CD14-positive monocyte (primary cell): ENCODE measurements at regions not wholly inside any gene's neighbourhood (a gene's known extent, or its start where the extent isn't known, plus 50 kb on each side); places are given as distances from the start of the nearest gene placed in this dataset.

Experiments
- DNase-seq, 3 donors: peaks; one replicate each; pipeline ENCODE4 v3.0.0-alpha.2; 2011 to 2022
- H2AFZ ChIP-seq: 2 replicates; pipeline ENCODE4 v1.6.0; 2012; ENCODE audit warnings: mild to moderate bottlenecking, low read depth, low read length, inconsistent platforms; ENCODE audit not compliant: insufficient read depth, poor library complexity, severe bottlenecking
- H3K27ac ChIP-seq, 2 donors: 1 replicate in 1 of 2; 2 replicates in 1 of 2; pipeline ENCODE4 v1.5.1; 2012 to 2013; ENCODE audit warnings: low read length in 2 of 2, control low read depth in 1 of 2, inconsistent platforms in 1 of 2, low read depth in 1 of 2, mild to moderate bottlenecking in 1 of 2
- H3K27me3 ChIP-seq, 2 donors: one replicate each; pipeline versions ENCODE4 v1.6.0 to v1.6.1; 2011 to 2013; ENCODE audit warnings: low read length in 2 of 2; ENCODE audit not compliant: control insufficient read depth in 2 of 2, insufficient read depth in 2 of 2
- H3K36me3 ChIP-seq, 2 donors: replicated peaks in 1 of 2; 1 replicate in 1 of 2; 2 replicates in 1 of 2; pipeline versions ENCODE4 v1.5.1 to v1.6.1; 2012 to 2013; ENCODE audit warnings: low read length in 2 of 2, control low read depth in 1 of 2, inconsistent platforms in 1 of 2, mild to moderate bottlenecking in 1 of 2; ENCODE audit not compliant: insufficient read depth in 2 of 2, control insufficient read depth in 1 of 2
- H3K4me1 ChIP-seq, 2 donors: 1 replicate in 1 of 2; 2 replicates in 1 of 2; pipeline versions ENCODE4 v1.5.1 to v1.6.1; 2012 to 2013; ENCODE audit warnings: low read length in 2 of 2, control low read depth in 1 of 2, inconsistent platforms in 1 of 2, mild to moderate bottlenecking in 1 of 2, moderate library complexity in 1 of 2; ENCODE audit not compliant: insufficient read depth in 2 of 2, control insufficient read depth in 1 of 2
- H3K4me2 ChIP-seq: replicated peaks from 2 replicates; pipeline ENCODE3; 2012; ENCODE audit warnings: low read length, moderate library complexity, mild to moderate bottlenecking; ENCODE audit not compliant: poor library complexity, severe bottlenecking; ENCODE audit errors: extremely low read depth
- H3K4me3 ChIP-seq, 3 experiments: fragments of 200-600 bp in 1 of 3; sonication (generic) in 1 of 3; replicated peaks in 1 of 3; 1 replicate in 2 of 3; 2 replicates in 1 of 3; pipeline ENCODE4 v1.5.1; 2011 to 2013; ENCODE audit warnings: low read length in 3 of 3, mild to moderate bottlenecking in 3 of 3, control low read depth in 2 of 3, low read depth in 2 of 3, inconsistent platforms in 1 of 3, moderate library complexity in 1 of 3
- H3K79me2 ChIP-seq: 2 replicates; pipeline ENCODE4 v1.6.0; 2012; ENCODE audit warnings: mild to moderate bottlenecking, control low read depth, inconsistent platforms, low read length, moderate library complexity; ENCODE audit not compliant: insufficient read depth
- H3K9ac ChIP-seq: 2 replicates; pipeline ENCODE4 v1.6.0; 2017; ENCODE audit warnings: low read length, mild to moderate bottlenecking; ENCODE audit not compliant: insufficient read depth, poor library complexity, severe bottlenecking
- H3K9me3 ChIP-seq, 2 donors: replicated peaks in 1 of 2; 1 replicate in 1 of 2; 2 replicates in 1 of 2; pipeline versions ENCODE4 v1.5.1 to v1.6.1; 2012 to 2013; ENCODE audit warnings: low read length in 2 of 2, control low read depth in 1 of 2; ENCODE audit not compliant: control insufficient read depth in 1 of 2, insufficient read depth in 1 of 2
- H4K20me1 ChIP-seq: 2 replicates; pipeline ENCODE4 v1.6.0; 2012; ENCODE audit warnings: mild to moderate bottlenecking, low read length, control low read depth, moderate library complexity; ENCODE audit not compliant: insufficient read depth
- H3K27ac Mint-ChIP-seq, 7 donors: one replicate each; pipeline ENCODE4 v1.8.0; 2020; ENCODE audit warnings: mild to moderate bottlenecking in 7 of 7, mixed read lengths in 7 of 7, moderate library complexity in 6 of 7, inconsistent platforms in 2 of 7
- H3K27me3 Mint-ChIP-seq, 3 donors: one replicate each; pipeline ENCODE4 v1.8.0; 2021 to 2022; ENCODE audit warnings: low read depth in 3 of 3, mild to moderate bottlenecking in 3 of 3, mixed read lengths in 3 of 3, moderate library complexity in 3 of 3, inconsistent platforms in 1 of 3
- H3K36me3 Mint-ChIP-seq, 2 donors: one replicate each; pipeline ENCODE4 v1.8.0; 2020; ENCODE audit warnings: mixed read lengths in 2 of 2, inconsistent platforms in 1 of 2, mild to moderate bottlenecking in 1 of 2
- H3K4me1 Mint-ChIP-seq: one replicate; pipeline ENCODE4 v1.8.0; 2020; ENCODE audit warnings: mild to moderate bottlenecking, mixed read lengths
- H3K4me3 Mint-ChIP-seq, 2 donors: one replicate each; pipeline ENCODE4 v1.8.0; 2020; ENCODE audit warnings: mild to moderate bottlenecking in 2 of 2, mixed read lengths in 2 of 2, moderate library complexity in 1 of 2
- H3K9me3 Mint-ChIP-seq, 7 donors: one replicate each; pipeline ENCODE4 v1.8.0; 2020 to 2022; ENCODE audit warnings: mixed read lengths in 7 of 7, mild to moderate bottlenecking in 6 of 7, moderate library complexity in 6 of 7, inconsistent platforms in 2 of 7
- WGBS: methylation state at CpG from one replicate; pipeline ENCODE4 v1.1.5; 2013; ENCODE audit warnings: missing lambda C conversion rate; ENCODE audit not compliant: insufficient coverage; 5-methylcytosine and 5-hydroxymethylcytosine counted together
- intact Hi-C, 2 donors: fragments of 100-400 bp; cut with micrococcal nuclease; formaldehyde crosslinking; loops; one replicate each; pipeline versions ENCODE4 v1.15.0 to v1.15.1; 2023
- TF ChIP-seq, protein P1 (sequence below): fragments of 200-600 bp; IDR thresholded peaks from one replicate; pipeline ENCODE4 v1.8.0; 2022; ENCODE audit warnings: antibody characterized with exemption, mild to moderate bottlenecking

DNA sequence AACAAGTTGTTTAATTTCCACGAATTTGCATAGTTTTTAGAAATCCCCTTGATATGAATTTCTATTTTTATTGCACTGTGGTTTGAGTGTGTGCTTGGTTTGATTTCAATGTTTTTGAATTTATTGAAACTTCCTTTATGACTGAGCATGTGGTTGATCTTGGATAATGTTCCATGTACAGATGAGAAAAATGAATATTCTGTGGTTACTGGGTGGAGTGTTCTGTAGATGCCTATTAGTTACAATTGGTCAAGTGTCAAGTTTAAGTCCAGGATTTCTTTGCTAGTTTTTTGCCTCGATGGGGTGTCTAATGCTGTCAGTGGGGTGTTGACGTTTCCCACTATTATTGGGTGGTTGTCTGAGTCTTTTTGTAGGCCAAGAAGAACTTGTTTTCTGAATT, 319.5 kb upstream of the ACTBL2 start:
- no peaks in the 10 kb centered on the region for H3K79me2 ChIP-seq
- H2AFZ ChIP-seq = no peak overlapping the region
- no peaks in the 10 kb centered on the region for H3K4me1 ChIP-seq
- H3K27me3 ChIP-seq = no peaks in the 10 kb centered on the region
- H4K20me1 ChIP-seq = no peaks in the 10 kb centered on the region
- Mint-ChIP-seq H3K27me3 (peaks cover 0 to 3% (median 0%) of the 10 kb centered on the region in 3 donors), H3K9me3 (peaks cover 0 to 3% (median 0%) of the 10 kb centered on the region in 7 donors), H3K27ac (no peak overlapping the region), H3K4me1 (no peaks in the 10 kb centered on the region), H3K36me3 (no peaks in the 10 kb centered on the region), H3K4me3 (no peak overlapping the region)
- no CpG with 5 or more reads among the region's 3 CpGs for WGBS
- no peaks in the 10 kb centered on the region for H3K36me3 ChIP-seq
- TF ChIP-seq, protein P1, sequence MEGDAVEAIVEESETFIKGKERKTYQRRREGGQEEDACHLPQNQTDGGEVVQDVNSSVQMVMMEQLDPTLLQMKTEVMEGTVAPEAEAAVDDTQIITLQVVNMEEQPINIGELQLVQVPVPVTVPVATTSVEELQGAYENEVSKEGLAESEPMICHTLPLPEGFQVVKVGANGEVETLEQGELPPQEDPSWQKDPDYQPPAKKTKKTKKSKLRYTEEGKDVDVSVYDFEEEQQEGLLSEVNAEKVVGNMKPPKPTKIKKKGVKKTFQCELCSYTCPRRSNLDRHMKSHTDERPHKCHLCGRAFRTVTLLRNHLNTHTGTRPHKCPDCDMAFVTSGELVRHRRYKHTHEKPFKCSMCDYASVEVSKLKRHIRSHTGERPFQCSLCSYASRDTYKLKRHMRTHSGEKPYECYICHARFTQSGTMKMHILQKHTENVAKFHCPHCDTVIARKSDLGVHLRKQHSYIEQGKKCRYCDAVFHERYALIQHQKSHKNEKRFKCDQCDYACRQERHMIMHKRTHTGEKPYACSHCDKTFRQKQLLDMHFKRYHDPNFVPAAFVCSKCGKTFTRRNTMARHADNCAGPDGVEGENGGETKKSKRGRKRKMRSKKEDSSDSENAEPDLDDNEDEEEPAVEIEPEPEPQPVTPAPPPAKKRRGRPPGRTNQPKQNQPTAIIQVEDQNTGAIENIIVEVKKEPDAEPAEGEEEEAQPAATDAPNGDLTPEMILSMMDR = no peak
- no peak overlapping the region for H3K9ac ChIP-seq
- H3K9me3 ChIP-seq = no peaks in the 10 kb centered on the region
- H3K4me3 ChIP-seq = no peak overlapping the region
- intact Hi-C loops = no loop called here
- H3K27ac ChIP-seq = no peak overlapping the region
- H3K4me2 ChIP-seq = no peak overlapping the region
- no peak for DNase-seq

DNA sequence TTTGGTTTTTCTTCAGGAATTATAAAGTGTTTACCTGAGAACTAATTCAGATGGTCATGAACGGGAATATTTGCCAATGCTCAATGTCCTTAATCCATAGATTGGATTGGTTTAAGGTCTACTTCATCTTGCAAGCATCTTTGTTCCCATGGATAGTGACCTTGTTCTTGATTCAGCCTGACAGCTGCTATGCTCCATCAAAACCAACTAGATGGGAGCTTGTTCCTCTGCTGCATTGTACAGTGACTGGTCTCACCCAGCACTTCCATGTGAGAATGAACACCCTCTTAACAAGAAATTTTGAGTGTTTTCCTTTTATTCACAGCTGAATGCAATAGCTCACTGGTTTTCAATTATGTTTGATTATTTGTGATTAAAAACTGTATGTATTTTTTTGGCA, 312.6 kb upstream of the ACTBL2 start:
- intact Hi-C loops = no loop called here
- Mint-ChIP-seq H3K4me1 (no peaks in the 10 kb centered on the region), H3K36me3 (no peaks in the 10 kb centered on the region), H3K27ac (no peak overlapping the region), H3K4me3 (no peak overlapping the region), H3K9me3 (peaks cover 0 to 3% (median 0%) of the 10 kb centered on the region in 7 donors), H3K27me3 (peaks cover 0 to 2% (median 0%) of the 10 kb centered on the region in 3 donors)
- no peaks in the 10 kb centered on the region for H3K27me3 ChIP-seq
- no CpG with 5 or more reads among the region's 1 CpG for WGBS
- H3K9me3 ChIP-seq = no peaks in the 10 kb centered on the region
- TF ChIP-seq, protein P1 = no peak
- H3K4me2 ChIP-seq = no peak overlapping the region
- no peak overlapping the region for H3K27ac ChIP-seq
- H4K20me1 ChIP-seq = no peaks in the 10 kb centered on the region
- no peak overlapping the region for H2AFZ ChIP-seq
- H3K9ac ChIP-seq = no peak overlapping the region
- no peak overlapping the region for H3K4me3 ChIP-seq
- no peaks in the 10 kb centered on the region for H3K4me1 ChIP-seq
- no peaks in the 10 kb centered on the region for H3K79me2 ChIP-seq
- DNase-seq = no peak
- no peaks in the 10 kb centered on the region for H3K36me3 ChIP-seq
